HG03432 (cell line): ENCODE measurements at regions not wholly inside any gene's neighbourhood (a gene's known extent, or its start where the extent isn't known, plus 50 kb on each side); places are given as distances from the start of the nearest gene placed in this dataset.
A peak's percentile ranks its signal among the peaks of the same experiment; 100 is the strongest.

Experiments
- ATAC-seq: cut with Tn5 transposase; IDR thresholded peaks from one replicate; pipeline ENCODE4 v1.9.1; 2021; ENCODE audit warnings: mild to moderate bottlenecking, moderate library complexity; ENCODE audit not compliant: unreplicated experiment

DNA sequence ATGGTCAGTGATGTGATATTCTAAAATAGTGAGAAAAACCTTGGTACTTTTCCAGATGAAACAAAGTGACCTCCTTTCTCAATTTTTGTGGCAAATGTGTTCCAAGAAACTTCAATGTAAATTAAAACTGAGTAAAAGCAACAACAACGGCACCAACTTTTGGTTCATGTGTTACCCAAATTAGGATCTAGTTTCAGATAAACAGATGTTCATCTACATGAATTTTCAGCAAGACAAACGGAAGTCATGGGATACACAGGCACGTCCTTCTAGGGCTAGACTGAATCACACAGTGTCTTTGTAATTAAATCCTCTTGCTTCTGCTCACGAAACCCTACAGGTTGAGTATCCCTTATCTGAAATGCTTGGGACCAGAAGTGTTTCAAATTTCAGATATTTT is 915.2 kb downstream of the TFAP2A start:
- ATAC-seq: peak; percentile 59

DNA sequence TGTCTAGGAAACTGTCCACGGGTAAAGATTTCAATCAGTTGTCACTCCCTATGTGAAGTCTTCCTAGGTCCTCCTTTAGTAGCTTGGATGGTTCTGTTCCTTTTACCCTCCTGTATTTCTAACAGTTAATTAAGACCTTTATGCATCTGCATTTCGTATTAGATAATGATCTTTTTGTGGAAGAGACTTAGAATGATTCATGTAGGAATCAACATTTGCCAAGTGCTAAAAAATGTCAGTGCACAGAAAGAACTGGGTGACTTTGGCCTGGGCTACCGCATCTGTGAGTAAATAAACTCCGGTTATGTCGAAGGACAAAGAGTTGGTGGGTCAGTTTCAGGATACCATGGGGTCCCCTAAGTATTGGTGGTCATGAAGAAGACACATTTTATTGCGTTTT is 918.0 kb downstream of the TFAP2A start:
- ATAC-seq: no peak

DNA sequence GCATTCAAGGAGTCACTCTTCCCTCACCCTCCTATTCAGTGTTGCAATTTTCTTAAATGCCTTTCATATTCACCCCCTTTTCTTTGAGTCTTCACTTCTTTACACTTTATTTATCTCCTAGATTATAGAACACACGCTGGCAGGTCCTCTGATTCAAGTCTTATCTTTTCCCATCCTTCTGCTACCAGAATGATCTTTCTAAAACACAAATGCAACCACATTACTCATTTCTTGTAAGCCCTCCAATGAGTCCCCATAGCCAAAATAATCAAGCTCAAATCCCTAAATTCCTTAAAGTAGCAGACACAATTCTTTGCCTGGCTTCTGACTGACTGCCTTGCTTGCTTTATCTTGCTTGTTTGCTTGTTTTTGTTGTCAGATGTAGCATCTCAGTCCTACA is 920.0 kb downstream of the TFAP2A start:
- ATAC-seq: no peak

DNA sequence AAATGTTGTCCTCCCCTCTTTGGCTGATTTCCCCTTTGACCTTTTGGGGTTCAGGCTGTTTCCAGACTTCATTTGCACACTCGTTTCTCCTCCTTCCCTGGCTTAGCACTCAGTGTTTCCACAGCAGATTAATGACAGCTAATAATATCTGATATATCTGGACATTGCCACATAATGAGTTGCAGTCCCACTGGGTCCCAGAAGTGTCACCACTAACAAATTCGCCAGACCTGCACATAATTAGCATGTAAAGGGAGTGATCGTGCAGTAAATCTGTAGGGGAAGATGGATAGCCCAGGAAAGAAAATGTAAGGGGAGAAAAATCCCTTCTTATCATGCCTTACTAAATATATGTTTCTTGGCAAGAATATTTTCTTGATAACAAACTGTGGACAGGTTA is 922.1 kb downstream of the TFAP2A start:
- ATAC-seq: no peak

DNA sequence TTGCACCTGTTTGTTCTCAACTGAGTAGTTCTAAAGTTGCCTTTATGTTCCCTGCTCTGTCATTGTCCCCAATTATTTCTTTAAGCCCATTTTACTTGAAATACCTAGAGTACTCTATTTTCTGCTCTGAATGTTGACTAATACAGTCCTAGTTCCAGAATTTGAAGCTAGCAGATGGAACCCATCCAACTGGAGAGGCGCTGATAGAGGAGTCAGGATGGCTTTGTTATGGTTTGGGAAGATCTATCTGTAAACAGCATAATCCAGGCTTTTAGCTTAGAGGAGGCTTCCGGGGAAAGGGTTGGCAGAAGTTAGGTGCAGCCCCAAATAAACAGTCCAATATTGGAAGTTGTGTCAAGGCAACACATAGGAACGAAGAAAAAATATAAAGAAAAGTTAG is 927.7 kb downstream of the TFAP2A start:
- no peak for ATAC-seq

DNA sequence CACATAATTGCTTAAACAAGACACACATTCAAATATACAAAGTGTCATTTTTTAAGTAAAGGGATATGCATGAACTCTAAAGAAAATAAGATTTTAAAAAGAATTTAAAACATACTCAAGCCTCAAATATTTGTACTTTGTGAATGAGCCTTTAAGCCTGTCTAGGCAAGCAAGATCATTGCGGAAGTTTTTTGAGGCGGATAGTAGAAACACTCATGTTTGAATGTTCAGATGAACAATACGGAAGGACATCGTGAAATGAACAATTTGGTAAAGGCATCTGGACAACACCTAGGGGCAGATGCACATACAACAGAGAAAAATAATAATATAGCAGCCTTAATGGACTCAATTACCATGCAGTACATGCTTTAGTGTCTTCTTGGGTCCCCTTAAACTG is 928.9 kb downstream of the TFAP2A start:
- ATAC-seq: no peak

DNA sequence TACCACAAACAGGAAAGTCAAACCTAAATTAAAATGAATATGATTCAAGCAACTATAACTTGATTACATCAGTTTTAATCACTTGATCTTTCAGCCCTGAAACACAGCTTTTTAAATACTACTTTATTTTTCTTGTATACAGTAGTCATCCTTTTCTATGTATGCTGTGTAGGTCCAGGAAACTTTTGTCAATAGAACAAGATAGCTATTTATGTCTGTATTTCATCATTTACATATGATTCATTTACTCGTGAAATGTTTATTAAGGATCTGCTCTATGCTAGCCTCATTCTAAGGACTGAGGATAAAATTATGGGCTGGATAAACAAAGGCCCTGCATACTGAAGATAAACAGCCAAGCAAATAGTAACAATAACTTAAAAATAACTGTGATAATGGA is 930.2 kb downstream of the TFAP2A start:
- ATAC-seq: no peak

DNA sequence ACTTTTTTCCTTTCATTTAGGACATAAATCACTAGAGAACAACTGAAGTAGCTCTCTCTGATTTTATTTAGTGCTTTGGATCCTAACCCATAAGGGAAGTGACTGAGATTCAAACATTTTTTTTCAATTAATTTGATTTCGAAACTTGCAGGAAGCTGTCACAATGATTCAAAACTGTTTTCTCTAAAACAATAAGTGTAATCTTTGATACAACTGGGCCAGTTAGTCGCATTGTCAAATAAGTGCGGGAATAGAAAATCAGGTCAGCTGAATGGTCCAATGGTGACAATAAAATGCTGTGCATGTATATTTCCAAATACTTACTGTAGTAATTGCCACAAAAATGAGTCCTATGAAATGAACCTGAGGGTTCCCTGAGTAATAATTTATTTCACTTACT is 930.8 kb downstream of the TFAP2A start:
- no peak for ATAC-seq

DNA sequence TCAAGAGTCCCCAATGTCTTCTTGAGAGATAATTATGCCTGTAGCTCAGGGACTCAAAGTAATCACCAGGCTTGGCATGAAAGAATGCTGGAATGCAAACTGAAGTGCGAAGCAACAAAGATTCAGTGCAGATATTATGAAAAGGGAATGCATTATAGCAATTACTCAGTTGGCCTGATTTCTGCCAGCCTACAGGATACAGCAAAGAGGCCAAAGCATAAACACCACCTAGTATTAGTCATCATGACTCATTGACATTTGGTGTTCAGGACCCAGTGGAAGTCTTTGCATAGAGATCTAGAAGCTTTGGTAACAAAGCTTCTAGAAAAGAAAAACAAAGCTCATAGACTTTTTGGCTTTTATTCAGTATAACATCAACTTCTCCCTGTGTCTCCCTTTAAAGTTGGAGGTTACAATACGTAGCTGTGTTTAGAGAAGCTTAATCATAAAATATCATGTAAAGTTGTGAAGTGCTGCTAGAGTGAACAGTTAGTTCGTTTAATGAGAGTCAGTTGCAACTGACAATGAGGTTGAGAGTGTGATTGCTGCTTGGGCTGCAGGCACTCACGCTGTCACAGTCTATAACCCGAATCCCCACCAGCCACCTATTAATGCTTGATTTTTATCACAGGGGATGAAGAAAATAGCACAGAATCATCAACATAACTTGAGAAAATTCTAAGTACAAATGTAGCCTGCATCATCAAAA is 932.7 kb downstream of the TFAP2A start:
- ATAC-seq: peak; percentile 82

DNA sequence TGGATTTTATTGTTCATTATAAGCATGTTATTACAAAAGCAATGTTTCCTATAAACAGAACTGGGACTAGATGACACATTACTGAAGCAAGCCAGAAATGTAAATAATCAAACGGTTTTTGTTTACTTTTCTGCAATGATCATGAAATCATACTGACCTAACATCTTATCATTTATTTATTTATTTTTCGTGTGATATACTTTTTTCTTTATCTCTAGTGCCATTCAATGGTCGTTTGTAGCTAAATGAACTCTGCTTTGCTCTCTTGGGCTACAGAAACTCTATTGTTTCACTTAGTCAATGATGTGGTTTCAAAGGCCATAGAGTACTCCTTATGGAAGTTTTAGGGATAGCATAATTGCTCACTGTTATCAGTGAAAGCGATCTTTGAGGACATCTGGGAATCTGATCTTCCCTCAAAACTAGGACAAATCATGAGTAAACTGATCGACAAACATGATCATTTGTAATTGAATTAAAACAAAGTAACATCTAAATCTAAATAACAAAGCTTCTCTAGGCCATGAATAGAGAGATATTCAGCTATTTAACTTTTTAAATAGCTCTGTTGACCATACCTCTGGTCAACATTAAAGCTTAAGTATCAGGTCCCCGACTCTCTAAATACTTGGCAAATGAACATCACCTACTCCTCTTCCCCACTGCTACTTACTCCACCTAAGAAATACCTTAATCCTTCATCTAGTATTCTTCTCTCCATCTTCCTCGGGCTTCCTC is 933.4 kb downstream of the TFAP2A start:
- no peak for ATAC-seq

DNA sequence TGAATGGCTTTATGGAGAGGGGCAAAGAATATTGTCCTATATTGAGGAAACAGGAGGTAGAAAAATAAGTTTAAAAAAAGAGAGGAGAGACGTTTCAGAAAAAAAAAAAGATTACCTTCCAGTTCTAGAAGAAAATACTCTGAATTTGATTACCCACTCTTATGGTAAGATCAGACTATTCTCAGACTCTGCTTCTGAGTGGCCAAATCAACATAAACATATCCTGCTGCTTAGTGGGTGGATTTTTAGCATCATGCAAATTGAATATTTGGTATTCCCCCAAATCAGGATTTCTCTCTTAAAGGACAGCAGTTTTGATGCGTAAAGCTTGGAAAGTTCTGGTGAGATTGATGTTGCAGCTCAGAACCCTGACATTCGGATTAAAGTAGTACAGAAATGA is 946.6 kb downstream of the TFAP2A start:
- ATAC-seq: no peak

DNA sequence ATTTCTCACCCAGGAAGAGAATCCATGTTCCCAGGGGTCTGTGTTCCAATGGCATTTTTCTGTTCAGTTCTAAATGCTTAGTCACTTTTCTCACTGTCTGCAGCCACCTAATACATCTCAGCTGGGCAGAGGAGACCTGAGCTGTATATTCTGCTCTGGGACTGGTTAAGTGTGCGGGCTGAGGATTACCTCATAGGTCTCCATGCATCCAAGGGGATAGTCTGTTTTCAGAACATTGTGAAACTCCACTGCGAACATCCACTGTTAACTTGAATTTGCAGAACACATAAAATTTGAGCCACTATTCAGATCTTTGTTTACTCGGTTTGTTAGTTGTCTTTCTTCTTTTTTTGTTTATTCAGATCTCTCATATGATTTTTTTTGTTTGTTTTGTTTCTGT is 947.1 kb downstream of the TFAP2A start:
- ATAC-seq: no peak

DNA sequence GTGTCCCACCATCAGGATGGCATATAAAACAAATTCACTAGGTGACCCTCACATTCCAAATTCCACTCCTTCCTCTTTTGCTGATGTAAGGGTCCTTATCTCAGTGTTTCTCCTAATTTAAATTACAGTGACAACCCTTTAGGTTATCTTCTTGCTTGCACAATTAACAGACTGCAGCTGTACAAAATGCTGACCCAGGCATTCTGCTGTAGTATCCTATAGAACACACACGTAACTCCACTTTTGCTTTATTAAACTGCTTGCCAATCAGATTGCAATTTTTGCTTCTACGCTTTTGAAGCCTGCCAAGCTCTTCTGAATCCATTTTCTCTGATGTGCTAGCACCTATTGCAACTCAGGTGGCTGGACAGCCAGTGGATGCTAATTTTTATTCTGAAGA is 950.3 kb downstream of the TFAP2A start:
- no peak for ATAC-seq

DNA sequence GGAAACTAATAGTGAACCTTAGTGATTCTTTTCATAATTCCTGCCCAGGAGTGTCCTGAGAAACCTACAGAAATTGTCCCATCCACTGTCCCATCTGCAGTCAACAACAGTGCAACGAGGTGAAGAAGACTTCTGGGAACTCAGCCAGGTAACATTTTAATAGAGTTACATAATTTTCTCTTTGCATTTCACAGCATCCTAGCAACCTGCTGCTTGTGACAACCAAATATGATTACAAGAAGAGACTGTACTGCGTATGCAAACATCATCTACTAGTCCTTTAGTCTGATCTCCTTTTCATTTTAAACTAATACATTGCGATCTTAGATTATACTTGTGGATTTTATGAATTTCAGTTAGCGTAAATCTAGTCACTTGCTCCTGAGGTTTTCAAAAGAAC is 951.6 kb downstream of the TFAP2A start:
- no peak for ATAC-seq

DNA sequence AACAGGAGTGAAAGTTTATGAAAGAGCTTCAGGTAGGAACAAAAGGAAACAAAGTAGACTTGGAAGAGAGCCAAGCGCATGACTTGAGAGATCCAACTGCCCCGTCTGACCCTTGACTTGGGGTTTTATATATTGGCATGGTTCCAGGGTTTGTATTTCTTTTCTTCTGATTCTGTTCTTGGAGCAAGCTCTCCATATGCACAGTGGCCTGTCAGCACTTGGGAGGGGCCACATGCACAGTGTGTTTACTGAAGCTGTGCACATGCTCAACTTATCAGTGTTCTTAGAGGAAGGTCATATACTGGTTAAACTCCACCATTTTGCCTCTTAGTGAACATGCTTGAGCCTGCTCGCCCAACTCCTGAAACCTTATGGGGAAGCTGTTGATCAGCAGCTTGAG is 953.7 kb downstream of the TFAP2A start:
- no peak for ATAC-seq

DNA sequence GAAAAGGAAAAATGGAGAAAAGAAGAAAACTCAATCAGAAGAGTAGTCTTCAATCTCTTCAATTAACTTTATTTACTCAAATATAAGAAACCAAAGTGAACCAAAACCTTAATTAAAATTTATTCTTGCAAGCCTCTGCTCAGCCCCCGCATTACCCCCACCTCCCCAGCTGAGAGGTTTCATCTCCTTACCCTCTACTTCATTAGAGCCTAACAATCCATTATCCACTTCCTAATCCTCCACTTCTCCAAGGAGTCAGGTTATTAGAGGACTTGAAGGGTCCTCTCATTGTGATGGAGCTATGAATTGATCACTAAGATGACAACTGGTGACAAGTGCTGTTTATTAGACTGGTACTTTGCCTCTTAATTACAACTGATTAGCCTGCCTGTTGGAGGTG is 956.5 kb downstream of the TFAP2A start:
- no peak for ATAC-seq

DNA sequence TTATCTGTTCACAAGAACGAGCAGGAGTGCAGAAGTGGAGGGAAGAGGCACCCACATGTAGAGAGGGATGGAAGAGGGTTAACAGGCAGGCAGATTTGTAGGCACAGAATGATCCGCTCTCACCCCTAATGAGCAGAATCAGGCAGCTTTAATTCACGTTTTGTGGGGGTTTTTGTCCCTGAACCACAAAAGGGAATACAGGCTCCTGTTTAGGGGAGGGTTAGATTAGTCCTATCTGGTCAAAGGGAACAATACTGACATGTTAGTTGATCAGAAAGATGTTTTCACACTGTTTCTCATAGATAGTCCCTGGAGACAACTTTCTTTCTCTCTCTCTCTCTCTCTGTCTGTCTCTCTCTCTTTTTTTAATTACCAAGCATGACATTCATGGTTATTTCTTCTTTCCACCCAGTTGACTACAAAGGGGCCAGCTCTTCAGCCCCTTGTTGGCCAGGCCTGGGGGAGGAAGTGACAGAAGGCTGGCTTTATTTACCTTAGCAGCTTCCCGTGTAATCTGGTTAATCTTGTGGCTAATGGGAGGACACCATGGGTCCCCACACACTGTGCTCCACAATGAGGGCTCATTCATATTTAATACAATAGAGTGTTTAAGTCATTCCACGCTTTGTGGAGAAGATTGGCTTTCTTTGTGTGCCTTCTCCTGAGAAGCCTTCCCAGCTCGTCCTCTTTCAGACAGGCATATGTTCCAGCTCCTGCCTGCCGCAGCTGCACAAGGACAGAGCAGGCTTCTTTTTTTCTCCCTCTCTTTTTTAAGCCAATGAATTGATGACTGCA is 958.8 kb downstream of the TFAP2A start:
- ATAC-seq: no peak

DNA sequence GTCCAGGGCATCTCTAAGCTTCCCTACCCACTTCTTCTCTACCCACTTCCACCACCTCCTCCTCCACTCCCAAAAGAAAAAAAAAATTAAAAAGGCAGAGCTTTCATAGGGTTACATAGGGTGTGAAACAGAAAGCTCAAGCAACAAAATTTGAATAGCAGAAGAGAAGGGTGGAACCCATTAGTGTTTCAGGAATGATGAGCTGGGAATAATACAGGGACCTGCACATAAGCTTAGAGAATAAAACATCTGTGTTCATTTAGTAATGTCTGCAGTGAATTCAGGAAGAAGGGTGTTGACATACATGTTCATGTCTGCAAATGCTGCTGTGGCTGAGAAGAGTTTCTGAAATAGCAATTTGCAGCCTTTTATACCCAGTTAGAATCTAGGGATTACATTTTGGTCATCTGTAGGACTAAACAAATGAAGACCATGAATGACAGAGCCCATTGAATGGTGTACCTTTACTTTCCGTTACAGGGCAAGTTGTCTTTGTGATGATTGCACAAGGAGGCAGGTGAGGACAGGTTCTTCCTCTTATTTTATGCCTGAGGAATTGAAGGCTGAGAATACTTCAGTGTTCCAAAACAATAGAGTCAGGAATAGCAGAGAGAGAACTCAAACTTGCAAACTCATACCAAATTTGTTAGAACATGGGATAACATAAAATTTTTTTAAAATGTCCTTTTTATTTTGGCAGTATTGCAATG is 975.1 kb downstream of the TFAP2A start:
- ATAC-seq: no peak

DNA sequence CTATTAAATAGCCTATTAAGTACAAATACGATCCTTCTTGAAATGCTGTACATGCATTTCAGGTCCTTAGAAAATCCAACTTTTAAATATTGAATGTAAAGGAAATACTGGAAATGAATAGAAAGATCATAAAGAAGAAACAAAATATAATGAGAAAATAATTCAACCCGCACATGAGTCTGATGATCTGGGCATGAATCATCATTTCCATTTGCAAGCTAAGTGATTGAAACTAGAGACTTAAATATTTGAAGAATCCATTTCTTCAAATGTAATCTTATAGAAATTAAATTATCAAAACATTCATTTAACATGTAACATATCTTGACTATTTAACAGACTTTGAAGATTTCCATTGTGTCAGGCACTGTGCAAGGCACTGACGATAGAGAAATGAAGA is 977.0 kb downstream of the TFAP2A start:
- no peak for ATAC-seq

DNA sequence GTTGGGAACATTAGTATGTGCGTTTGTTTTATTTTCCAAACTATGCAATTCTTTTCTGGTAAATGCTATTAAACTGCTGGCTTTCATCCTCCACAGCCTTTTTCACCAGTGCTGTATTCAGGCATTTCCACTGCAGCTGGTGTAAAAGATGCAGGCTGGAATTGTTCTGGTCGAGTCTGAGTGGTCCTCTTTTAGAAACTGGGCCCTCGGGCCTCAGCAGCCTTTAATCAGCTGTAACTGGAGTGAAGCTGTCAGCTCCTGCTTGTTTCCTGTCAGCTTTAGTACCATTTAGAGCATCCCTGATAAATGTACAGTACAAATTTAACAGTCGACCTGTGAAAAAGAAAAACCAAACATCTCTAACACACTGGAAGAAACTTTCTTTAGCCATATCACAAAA is 979.6 kb downstream of the TFAP2A start:
- ATAC-seq: no peak

DNA sequence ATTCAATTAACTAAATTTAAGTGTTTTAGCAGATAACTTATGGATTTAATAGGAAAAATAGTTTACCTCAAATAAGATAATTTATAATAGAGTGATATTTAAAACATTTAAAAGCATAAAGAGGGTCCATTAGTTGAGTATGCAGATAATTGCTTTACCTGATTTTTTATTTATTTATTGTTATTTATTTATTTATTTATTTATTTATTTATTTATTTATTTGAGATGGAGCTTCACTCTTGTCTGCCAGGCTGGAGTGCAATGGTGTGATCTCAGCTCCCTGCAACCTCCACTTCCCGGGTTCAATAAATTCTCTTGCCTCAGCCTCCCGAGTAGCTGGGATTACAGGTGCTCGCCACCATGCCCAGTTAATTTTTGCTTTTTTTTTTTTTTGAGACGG is 982.9 kb downstream of the TFAP2A start:
- no peak for ATAC-seq
